Stimulated activated CD4-positive, alpha-beta T cell treated with anti-CD3 and anti-CD28 coated beads, Interleukin-2, amount 100 ng/mL, for 24 hours (primary cell): ENCODE measurements at regions not wholly inside any gene's neighbourhood (a gene's known extent, or its start where the extent isn't known, plus 50 kb on each side); places are given as distances from the start of the nearest gene placed in this dataset.
"Not testable (repeated sequence)": the region's sequence is repeated elsewhere in the genome, so short reads cannot be mapped to it uniquely, and the experiment has no call there.

Experiments
- DNase-seq, 2 donors: peaks; one replicate each; pipeline ENCODE4 v3.0.0-alpha.2; 2020

- DNase-seq, result no peak
These were observed 155.4 kb downstream of the CRPPA start for GRCh38 chr7:16265863-16266458.

DNA sequence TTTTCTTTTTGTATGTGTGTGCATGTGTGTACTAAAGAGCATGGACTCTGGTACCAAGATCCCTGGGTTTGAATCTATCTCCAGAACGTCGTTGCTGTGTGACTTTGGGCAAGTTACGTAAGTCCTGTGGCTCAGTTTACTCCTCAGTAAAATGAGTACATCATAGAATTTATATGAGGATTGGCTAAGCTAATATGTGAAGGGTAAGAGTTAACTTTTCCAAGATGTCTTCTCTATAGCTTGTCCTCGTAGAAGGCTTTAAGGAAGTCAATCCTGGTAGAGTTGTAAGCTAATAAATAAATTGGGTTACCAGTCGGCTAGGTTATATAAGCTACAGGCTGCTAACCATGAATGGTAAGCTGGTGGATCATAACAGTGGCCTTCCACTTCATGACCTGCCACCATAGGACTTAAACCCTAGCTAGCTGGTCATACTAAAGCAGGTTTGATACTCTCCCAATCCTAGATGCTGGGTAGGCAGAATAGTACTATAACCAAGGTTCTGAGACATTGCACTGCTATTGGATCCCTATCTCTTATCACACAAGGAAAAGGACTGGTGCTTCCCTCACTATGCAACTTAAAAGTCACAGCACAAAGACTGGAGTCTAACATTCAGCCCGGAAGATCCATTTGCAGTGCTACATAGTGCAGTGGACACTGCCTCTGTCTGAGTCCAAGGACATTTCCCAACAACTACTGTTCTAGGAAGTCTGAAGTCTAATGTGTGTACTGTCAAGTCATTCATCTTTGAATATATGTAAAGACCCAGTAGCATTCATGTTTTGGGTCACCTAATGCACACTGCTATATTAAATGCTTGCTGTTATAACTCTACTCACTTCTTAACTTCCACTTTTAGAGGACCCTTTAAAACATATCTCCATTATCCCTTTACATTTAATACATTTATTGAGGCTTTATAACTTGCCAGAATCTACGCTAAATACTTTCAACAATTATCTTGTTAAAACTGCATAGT is 156.2 kb downstream of the CRPPA start:
- no peak for DNase-seq

DNA sequence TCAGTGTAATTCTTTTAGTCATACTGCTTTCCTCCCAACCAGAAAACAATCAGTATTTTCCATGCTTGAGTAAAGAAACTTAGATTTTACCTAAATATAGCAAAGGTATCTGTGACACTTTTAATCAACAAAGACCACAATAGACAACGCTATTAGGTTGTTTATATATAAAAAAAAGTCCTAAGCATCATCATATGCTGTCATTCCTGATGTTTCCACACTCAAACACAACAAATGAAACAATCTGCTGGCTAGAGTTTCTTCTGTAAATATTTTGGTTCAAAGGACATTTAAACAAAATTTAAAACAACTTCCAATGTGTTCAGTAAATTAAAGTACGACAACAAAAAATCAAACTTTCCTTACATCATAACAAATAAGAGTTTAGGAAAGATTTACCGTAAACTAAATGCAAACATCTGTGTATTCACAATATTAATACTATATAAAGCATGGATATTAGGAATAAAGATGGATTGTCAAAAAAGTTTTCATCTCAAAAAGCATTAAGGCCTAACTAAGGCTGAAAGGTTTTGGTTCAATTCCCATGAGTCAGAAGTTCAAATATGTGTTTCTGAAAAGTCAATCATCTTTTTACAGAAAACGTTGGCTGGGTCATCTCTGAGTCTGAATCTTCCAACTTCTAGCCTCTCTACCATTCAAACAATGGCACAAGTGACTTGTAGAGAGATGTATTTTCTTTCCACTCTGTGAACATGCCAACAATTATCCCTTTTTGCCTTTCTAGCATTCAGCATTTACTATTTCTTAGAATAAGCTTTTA is 157.1 kb downstream of the CRPPA start:
- no peak for DNase-seq

GRCh38 chr7:16263377-16263776 is 158.0 kb downstream of the CRPPA start:
- DNase-seq, result not testable (repeated sequence)

DNA sequence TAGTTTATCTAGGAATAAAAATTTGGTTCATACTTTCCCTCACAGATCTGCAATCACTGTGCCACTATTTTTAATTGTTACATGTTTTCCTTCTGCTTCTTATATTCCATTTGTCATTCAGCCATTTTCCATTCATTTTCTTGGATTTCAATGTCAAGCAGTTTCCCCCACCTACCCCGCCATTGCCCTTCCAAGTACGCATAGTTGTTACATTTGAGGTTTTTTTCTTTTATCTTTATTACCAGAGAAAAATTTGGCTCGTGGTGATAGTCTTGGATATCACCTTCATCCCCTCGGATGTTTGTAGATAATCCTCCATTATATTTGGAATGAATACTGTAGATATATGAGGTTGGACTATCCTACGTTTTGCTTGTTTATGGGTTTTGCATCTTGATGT is 159.7 kb downstream of the CRPPA start:
- DNase-seq, result no peak

- DNase-seq, result no peak
These were observed 160.2 kb downstream of the CRPPA start for GRCh38 chr7:16261100-16261499.

GRCh38 chr7:16260236-16260728 is 161.1 kb downstream of the CRPPA start:
- DNase-seq, result no peak

GRCh38 chr7:16256419-16256818 is 164.9 kb downstream of the CRPPA start:
- DNase-seq, result not testable (repeated sequence)

- DNase-seq, result not testable (repeated sequence)
These were observed 165.4 kb downstream of the CRPPA start for GRCh38 chr7:16255952-16256351.

GRCh38 chr7:16250655-16251054 is 170.7 kb downstream of the CRPPA start:
- not testable (repeated sequence) for DNase-seq

DNA sequence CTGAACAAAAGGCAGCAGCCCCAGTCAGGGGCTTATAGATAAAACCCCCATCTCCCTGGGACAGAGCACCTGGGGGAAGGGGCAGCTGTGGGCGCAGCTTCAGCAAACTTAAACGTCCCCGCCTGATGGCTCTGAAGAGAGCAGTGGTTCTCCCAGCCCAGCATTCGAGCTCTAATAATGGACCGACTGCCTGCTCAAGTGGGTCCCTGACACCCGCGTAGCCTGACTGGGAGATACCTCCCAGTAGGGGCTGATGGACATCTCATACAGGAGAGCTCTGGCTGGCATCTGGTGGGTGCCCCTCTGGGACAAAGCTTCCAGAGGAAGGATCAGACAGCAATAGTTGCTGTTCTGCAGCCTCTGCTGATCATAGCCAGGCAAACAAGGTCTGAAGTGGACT is 172.1 kb downstream of the CRPPA start:
- DNase-seq, result not testable (repeated sequence)

- DNase-seq, result not testable (repeated sequence)
These were observed 172.8 kb downstream of the CRPPA start for GRCh38 chr7:16248556-16248955.

DNA sequence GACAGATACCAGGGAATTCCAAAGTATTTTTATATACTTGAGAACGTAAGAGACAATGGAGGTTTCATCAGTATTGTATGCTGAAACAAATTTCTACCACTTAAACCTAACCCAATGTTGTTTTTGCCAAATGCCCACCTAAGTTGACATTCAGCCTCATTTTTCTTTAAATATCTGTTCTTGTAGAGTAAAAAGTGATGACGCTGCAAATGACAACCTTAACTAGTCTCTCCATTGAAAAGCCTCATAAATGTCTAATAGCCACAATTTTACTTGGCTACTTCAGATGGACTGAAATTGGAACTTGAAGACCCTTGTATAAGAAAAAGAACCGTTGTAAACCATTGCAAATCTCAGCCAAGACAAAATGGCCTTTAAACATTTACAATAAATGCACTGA is 176.9 kb downstream of the CRPPA start:
- DNase-seq, result no peak

DNA sequence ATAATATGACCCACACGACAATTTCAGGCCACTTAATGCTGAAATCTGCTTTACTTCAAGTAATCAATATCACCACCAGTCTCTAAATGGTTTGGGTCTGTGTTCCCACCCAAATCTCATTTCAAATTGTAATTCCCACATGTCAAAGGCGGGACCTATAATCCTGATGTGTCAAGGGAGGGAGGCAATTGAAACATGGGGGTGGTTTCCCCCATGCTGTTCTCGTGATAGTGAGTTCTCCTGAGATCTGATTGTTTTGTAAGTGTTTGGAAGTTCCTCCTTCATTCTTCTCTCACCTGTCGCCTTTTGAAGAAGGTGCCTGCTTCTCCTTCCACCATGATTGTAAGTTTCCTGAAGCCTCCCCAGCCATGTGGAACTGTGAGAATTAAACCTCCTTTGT is 178.4 kb downstream of the CRPPA start:
- DNase-seq, result no peak

DNA sequence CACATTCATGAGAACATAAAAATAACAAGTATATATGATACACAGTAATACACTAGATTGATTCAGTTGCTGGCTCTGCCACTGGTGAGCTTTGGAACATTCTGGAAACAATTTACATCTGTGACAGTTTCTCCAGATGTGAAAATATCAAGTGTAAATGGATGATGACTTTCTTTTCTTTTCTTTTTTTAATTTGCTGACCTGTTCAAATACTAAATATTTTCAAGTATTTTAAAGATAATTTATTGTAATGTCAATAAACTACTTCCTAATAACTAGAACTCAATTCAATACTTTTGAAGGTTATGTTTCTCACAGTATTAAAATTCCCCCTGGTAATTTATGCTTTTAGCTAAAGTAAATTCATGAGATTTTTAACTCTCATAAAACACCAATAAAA is 180.3 kb downstream of the CRPPA start:
- no peak for DNase-seq

DNA sequence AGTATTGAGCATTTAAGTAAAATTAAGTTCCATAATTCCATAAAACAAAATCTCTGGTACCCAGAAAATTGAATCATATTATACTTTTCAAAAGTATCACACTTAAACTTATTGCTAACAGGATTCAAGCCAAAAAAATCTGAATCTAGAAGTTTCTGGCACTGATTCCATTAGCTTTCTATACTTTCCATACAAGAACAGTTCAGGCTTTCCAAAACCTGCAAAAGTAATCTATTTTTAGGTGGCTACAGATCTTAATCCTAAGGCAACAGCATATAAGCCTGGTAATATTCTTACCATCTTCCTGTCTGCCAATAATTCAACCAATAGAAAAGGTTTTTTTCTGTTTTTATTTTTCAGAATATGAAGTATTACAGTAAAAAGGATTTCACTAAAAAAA is 185.0 kb downstream of the CRPPA start:
- no peak for DNase-seq

GRCh38 chr7:16235147-16236114 is 185.9 kb downstream of the CRPPA start:
- no peak for DNase-seq

DNA sequence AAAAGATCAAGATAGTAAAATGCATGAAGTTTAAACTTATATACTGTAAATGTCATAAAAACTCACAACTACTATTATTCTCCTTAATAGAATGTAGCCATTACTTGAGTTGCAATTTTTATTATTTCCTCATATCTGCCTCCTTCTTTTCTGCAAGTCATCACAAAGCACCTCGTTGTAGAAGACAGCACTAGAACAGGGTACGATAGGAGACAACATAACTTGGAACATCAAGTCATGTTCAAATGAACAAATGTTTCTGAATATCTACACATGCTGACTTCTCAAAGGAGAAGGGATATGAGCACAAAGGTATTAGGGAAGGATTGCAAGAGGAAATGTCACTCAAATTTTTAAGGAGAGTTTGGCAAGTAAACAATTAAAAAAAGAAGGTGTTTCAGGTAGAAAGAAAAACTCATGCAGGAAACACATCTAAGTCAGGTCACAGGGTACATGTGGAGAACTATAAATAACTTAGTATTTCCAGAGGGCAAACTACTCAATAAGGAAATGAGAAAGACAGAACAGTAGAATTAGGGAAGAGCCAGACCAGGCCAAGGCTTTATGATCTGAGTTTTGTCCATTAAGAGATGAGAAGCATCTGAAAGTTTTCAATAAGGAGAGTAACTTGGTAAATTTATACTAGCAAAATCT is 186.7 kb downstream of the CRPPA start:
- DNase-seq, result no peak

GRCh38 chr7:16233517-16233916 is 187.8 kb downstream of the CRPPA start:
- no peak for DNase-seq

GRCh38 chr7:16232273-16232672 is 189.1 kb downstream of the CRPPA start:
- DNase-seq, result no peak

- peak; percentile 18 to 20 for DNase-seq
These were observed 197.2 kb downstream of the CRPPA start for GRCh38 chr7:16223963-16224707.
